ENCODE measurements at regions not wholly inside any gene's neighbourhood (a gene's known extent, or its start where the extent isn't known, plus 50 kb on each side); places are given as distances from the start of the nearest gene placed in this dataset.
"Not testable (repeated sequence)": the region's sequence is repeated elsewhere in the genome, so short reads cannot be mapped to it uniquely, and the experiment has no call there.

- no peak for ATAC-seq
These were observed 153.8 kb downstream of the DEPDC1B start for GRCh38 chr5:60546207-60546606.

- ATAC-seq: no peak
These were observed 154.4 kb downstream of the DEPDC1B start for GRCh38 chr5:60545551-60545950.

GRCh38 chr5:60544142-60544541 lies 155.8 kb downstream of the DEPDC1B start:
- ATAC-seq: no peak

- ATAC-seq: no peak
These were observed 158.0 kb downstream of the DEPDC1B start for GRCh38 chr5:60541980-60542379.

- no peak for ATAC-seq
These were observed 158.8 kb downstream of the DEPDC1B start for GRCh38 chr5:60540856-60541805.

- ATAC-seq: no peak
These were observed 160.8 kb downstream of the DEPDC1B start for GRCh38 chr5:60538955-60539866.

- no peak for ATAC-seq
These were observed 161.5 kb downstream of the DEPDC1B start for GRCh38 chr5:60538426-60538825.

- no peak for ATAC-seq
These were observed 164.0 kb downstream of the DEPDC1B start for GRCh38 chr5:60535951-60536350.

- no peak for ATAC-seq
These were observed 164.8 kb downstream of the DEPDC1B start for GRCh38 chr5:60535198-60535597.

- ATAC-seq: no peak
These were observed 166.2 kb downstream of the DEPDC1B start for GRCh38 chr5:60533789-60534188.

GRCh38 chr5:60532796-60533195 lies 167.2 kb downstream of the DEPDC1B start:
- ATAC-seq: not testable (repeated sequence)

GRCh38 chr5:60530144-60530848 lies 169.7 kb downstream of the DEPDC1B start:
- not testable (repeated sequence) for ATAC-seq

GRCh38 chr5:60529001-60529400 lies 171.0 kb downstream of the DEPDC1B start:
- no peak for ATAC-seq

- ATAC-seq: no peak
These were observed 172.9 kb downstream of the DEPDC1B start for GRCh38 chr5:60527072-60527471.

GRCh38 chr5:60526336-60526875 lies 173.6 kb downstream of the DEPDC1B start:
- no peak for ATAC-seq

GRCh38 chr5:60522292-60522905 lies 177.6 kb downstream of the DEPDC1B start:
- ATAC-seq: no peak

- ATAC-seq: no peak
These were observed 178.3 kb downstream of the DEPDC1B start for GRCh38 chr5:60521376-60522291.

GRCh38 chr5:60520451-60521227 lies 179.3 kb downstream of the DEPDC1B start:
- ATAC-seq: no peak

- no peak for ATAC-seq
These were observed 180.6 kb downstream of the DEPDC1B start for GRCh38 chr5:60519372-60519771.

GRCh38 chr5:60517850-60518249 lies 182.1 kb downstream of the DEPDC1B start:
- no peak for ATAC-seq
